ENCODE measurements at regions not wholly inside any gene's neighbourhood (a gene's known extent, or its start where the extent isn't known, plus 50 kb on each side); places are given as distances from the start of the nearest gene placed in this dataset.
"Not testable (repeated sequence)": the region's sequence is repeated elsewhere in the genome, so short reads cannot be mapped to it uniquely, and the experiment has no call there.

- not testable (repeated sequence) for DNase-seq
Observed at GRCh38 chr6:147651-148050, 144.6 kb upstream of the DUSP22 start.

- DNase-seq, result not testable (repeated sequence)
Observed at GRCh38 chr6:148051-148984, 144.0 kb upstream of the DUSP22 start.

GRCh38 chr6:150147-150546, 142.1 kb upstream of the DUSP22 start:
- DNase-seq, result not testable (repeated sequence)

GRCh38 chr6:152436-152835, 139.9 kb upstream of the DUSP22 start:
- DNase-seq, result not testable (repeated sequence)

- not testable (repeated sequence) for DNase-seq
Observed at GRCh38 chr6:153026-153425, 139.3 kb upstream of the DUSP22 start.

- not testable (repeated sequence) for DNase-seq
Observed at GRCh38 chr6:153867-154266, 138.4 kb upstream of the DUSP22 start.

GRCh38 chr6:154321-155092, 137.8 kb upstream of the DUSP22 start:
- DNase-seq, result not testable (repeated sequence)

- no peak for DNase-seq
Observed at GRCh38 chr6:156010-156409, 136.3 kb upstream of the DUSP22 start.

- not testable (repeated sequence) for DNase-seq
Observed at GRCh38 chr6:156441-157140, 135.7 kb upstream of the DUSP22 start.

- DNase-seq, result not testable (repeated sequence)
Observed at GRCh38 chr6:157176-157575, 135.1 kb upstream of the DUSP22 start.

- DNase-seq, result not testable (repeated sequence)
Observed at GRCh38 chr6:161657-162056, 130.6 kb upstream of the DUSP22 start.

GRCh38 chr6:164720-165119, 127.6 kb upstream of the DUSP22 start:
- DNase-seq, result no peak

GRCh38 chr6:165263-165662, 127.0 kb upstream of the DUSP22 start:
- no peak for DNase-seq

- DNase-seq, result no peak
Observed at GRCh38 chr6:165906-166305, 126.4 kb upstream of the DUSP22 start.

- no peak for DNase-seq
Observed at GRCh38 chr6:168865-169455, 123.3 kb upstream of the DUSP22 start.

GRCh38 chr6:174036-174435, 118.3 kb upstream of the DUSP22 start:
- DNase-seq, result no peak

GRCh38 chr6:175680-176079, 116.6 kb upstream of the DUSP22 start:
- no peak for DNase-seq

GRCh38 chr6:176766-177165, 115.5 kb upstream of the DUSP22 start:
- DNase-seq, result no peak

GRCh38 chr6:178119-178518, 114.2 kb upstream of the DUSP22 start:
- DNase-seq, result no peak

- DNase-seq, result not testable (repeated sequence)
Observed at GRCh38 chr6:178929-179328, 113.4 kb upstream of the DUSP22 start.

- no peak for DNase-seq
Observed at GRCh38 chr6:179340-179950, 112.8 kb upstream of the DUSP22 start.

- DNase-seq, result not testable (repeated sequence)
Observed at GRCh38 chr6:180091-180694, 112.1 kb upstream of the DUSP22 start.

All from right forelimb (tissue), 1 donor.